Mesodermal cell (in vitro differentiated cells): ENCODE measurements at regions not wholly inside any gene's neighbourhood (a gene's known extent, or its start where the extent isn't known, plus 50 kb on each side); places are given as distances from the start of the nearest gene placed in this dataset.

Experiments used
- H3K27ac ChIP-seq: 2 replicates; pipeline ENCODE4 v1.7.0; 2013; ENCODE audit warnings: mild to moderate bottlenecking, low read depth, low read length, moderate library complexity; ENCODE audit not compliant: severe bottlenecking
- H3K36me3 ChIP-seq: 2 replicates; pipeline ENCODE4 v1.7.1; 2013; ENCODE audit warnings: mild to moderate bottlenecking, low read length, moderate library complexity; ENCODE audit not compliant: control insufficient read depth, insufficient read depth
- H3K4me1 ChIP-seq: one replicate; pipeline ENCODE4 v1.7.1; 2013; ENCODE audit warnings: mild to moderate bottlenecking, low read length; ENCODE audit not compliant: insufficient read depth, control insufficient read depth, poor library complexity, severe bottlenecking
- H3K4me3 ChIP-seq: 2 replicates; pipeline ENCODE4 v1.7.0; 2013; ENCODE audit warnings: low read length, control low read depth, mild to moderate bottlenecking; ENCODE audit not compliant: insufficient read depth, poor library complexity, severe bottlenecking; ENCODE audit errors: extremely low read depth
- H3K9me3 ChIP-seq: 2 replicates; pipeline ENCODE4 v1.7.1; 2013; ENCODE audit warnings: mild to moderate bottlenecking, low read length, moderate library complexity; ENCODE audit not compliant: control insufficient read depth
- WGBS, 2 experiments: methylation state at CpG; one replicate each; pipeline ENCODE4 v1.1.5; 2013; ENCODE audit warnings: missing lambda C conversion rate in 2 of 2; ENCODE audit not compliant: insufficient coverage in 2 of 2; 5-methylcytosine and 5-hydroxymethylcytosine counted together

DNA sequence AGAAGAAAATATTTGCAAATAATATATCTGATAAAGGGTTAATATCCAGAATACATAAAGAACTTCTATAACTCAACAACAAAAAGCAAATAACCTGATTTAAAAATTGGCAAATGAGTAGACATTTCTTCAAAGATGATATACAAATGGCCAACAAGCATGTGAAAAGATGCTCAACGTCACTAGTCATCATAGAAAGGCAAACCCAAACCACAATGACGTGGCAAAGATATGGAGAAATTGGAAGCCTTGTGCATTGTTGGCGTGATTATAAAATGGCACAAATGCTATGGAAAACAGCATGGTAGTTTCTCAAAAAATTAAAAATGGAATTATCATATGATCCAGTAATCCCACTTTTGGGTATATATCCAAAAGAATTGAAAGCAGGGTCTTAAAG lies 466.3 kb downstream of the TBC1D22A start:
- H3K27ac ChIP-seq, result no peak overlapping the region
- H3K4me1 ChIP-seq, result no peaks in the 10 kb centered on the region
- 28 to 40% methylated on average over 1 to 2 of the region's 3 CpGs for WGBS, 2 experiments
- H3K36me3 ChIP-seq, result no peaks in the 10 kb centered on the region
- peaks cover 32% of the 10 kb centered on the region for H3K9me3 ChIP-seq
- no peak overlapping the region for H3K4me3 ChIP-seq

DNA sequence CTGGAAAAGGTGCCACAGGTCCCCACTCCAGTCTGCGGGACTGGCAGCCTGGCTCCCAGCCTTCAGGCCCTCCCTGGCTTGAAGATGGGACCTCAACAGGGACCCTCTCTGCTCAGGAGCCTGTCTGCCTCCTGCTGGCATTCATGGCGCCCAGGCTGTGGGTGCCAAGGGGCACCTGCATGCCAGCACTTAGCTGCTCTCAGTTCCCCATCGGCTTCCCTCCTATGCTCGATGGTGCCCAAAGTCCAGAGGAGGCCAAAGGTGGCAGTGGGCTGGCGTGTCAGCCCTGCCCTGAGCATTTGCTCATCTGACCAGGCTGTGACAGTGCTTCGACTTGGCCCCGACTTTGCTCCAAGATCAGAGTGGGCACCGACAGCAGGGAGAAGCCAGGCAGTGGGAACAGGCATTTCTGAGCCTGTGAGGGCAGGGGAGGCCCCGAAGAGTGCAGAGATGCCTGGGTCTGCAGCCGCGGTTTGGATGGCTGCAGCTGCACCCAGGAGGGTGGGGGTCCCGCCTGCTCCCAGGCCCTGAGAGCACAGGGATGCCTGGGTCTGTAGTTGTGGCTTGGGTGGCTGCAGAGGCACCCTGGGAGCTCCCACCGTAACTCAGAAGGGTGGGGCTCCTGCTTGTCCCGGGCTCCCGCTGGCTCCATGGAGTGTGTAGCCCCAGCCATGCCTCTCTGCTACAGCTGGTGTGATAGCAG lies 463.6 kb downstream of the TBC1D22A start:
- peaks cover 27% of the 10 kb centered on the region for H3K9me3 ChIP-seq
- no peak overlapping the region for H3K27ac ChIP-seq
- 74 to 79% methylated on average over 13 of the region's 15 CpGs for WGBS, 2 experiments
- H3K36me3 ChIP-seq, result no peaks in the 10 kb centered on the region
- no peak overlapping the region for H3K4me3 ChIP-seq
- no peaks in the 10 kb centered on the region for H3K4me1 ChIP-seq

DNA sequence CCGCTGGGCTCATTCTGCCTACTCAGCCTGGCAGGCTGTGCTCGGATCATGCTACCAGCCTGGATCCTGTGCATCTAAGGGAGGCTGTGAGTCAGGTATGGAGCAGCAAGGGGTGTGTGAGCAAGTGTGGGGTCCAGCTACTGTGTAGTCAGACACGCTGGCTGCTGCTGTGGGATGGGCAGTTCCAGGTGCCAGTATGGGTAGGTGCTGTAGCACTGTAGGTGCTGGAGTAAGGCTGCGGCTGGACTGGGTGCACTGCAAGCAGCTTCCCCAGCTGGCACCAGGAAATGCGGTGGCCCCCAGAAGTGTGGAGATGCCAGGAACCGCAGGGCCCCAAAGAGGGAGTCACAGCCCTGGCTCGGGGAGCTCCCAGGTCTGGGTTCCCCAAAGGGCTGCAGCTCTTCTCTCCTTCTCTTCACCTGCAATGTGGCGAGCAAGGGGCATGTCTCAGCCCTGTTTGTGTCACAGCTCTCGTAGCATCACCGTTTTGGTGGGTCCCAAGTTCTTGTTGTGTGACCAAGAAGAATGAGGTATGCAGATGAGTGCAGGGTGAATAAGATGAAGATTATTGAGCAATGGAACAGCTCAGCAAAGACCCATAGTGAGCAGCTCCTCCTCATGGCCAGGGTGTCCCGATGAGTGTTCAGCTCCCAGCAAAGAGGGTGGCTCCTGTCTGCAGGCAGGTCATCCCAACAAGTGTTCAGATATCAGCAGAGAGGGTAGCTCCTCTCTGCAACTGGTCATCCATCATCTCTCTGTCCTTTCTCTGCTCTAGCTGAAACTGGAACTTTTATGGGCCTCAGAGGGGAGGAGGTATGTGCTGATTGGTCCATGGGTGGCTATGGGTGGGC lies 462.9 kb downstream of the TBC1D22A start:
- Histone ChIP-seq H3K9me3 (peaks cover 34% of the 10 kb centered on the region), H3K36me3 (no peaks in the 10 kb centered on the region), H3K27ac (no peak overlapping the region), H3K4me3 (no peak overlapping the region), H3K4me1 (no peaks in the 10 kb centered on the region)
- WGBS, 2 experiments, result 74 to 91% methylated on average over 6 to 9 of the region's 11 CpGs
